Activated CD4-positive, alpha-beta T cell treated with anti-CD3 and anti-CD28 coated beads for 36 hours (primary cell): ENCODE measurements at regions not wholly inside any gene's neighbourhood (a gene's known extent, or its start where the extent isn't known, plus 50 kb on each side); places are given as distances from the start of the nearest gene placed in this dataset.

Experiments used
- ATAC-seq: fragments of 200-7000 bp; cut with Tn5 transposase; one replicate; pipeline ENCODE4 v1.10.0; 2021; ENCODE audit warnings: mild to moderate bottlenecking, moderate library complexity
- CTCF ChIA-PET: fragments of 350-600 bp; sonication (Branson Sonifier 250); formaldehyde crosslinking; loops from one replicate; lab custom pipeline; 2021; ENCODE audit warnings: antibody characterized with exemption; lab: Charles Lee
- POLR2A ChIA-PET: fragments of 350-600 bp; sonication (Branson Sonifier 250); formaldehyde crosslinking; loops from one replicate; lab custom pipeline; 2021; ENCODE audit warnings: antibody characterized with exemption, inconsistent platforms; lab: Charles Lee
- DNase-seq: peaks from one replicate; pipeline ENCODE4 v3.0.0-alpha.2; 2020
- H3K27ac Mint-ChIP-seq: one replicate; pipeline ENCODE4 v1.8.0; 2021; ENCODE audit warnings: mixed read lengths
- H3K27me3 Mint-ChIP-seq: one replicate; pipeline ENCODE4 v1.8.0; 2021; ENCODE audit warnings: mixed read lengths
- H3K36me3 Mint-ChIP-seq: one replicate; pipeline ENCODE4 v1.8.0; 2021; ENCODE audit warnings: low read depth, mixed read lengths
- H3K4me1 Mint-ChIP-seq: one replicate; pipeline ENCODE4 v1.8.0; 2021; ENCODE audit warnings: mixed read lengths
- H3K4me3 Mint-ChIP-seq: one replicate; pipeline ENCODE4 v1.8.0; 2021; ENCODE audit warnings: mild to moderate bottlenecking, moderate library complexity, mixed read lengths
- H3K9me3 Mint-ChIP-seq: one replicate; pipeline ENCODE4 v1.8.0; 2021; ENCODE audit warnings: low read depth, mixed read lengths
- intact Hi-C, 2 experiments: fragments of 100-400 bp; cut with DNase I in 1 of 2; cut with micrococcal nuclease in 1 of 2; formaldehyde crosslinking; loops; one replicate each; pipeline versions ENCODE4 v1.14.2 to v1.15.1; 2022 to 2024; cut with DNase I, micrococcal nuclease

GRCh38 chr1:192713921-192714320 is 78.0 kb downstream of the RGS13 start:
- H3K9me3 Mint-ChIP-seq = peaks cover 15% of the 10 kb centered on the region

GRCh38 chr1:192724670-192725069 is 84.2 kb upstream of the RGS2 start:
- Mint-ChIP-seq H3K27ac (no peak overlapping the region), H3K27me3 (peaks cover 9% of the 10 kb centered on the region)
- POLR2A ChIA-PET = no interaction called here

More at GRCh38 chr1:192713921-192714320, 78.0 kb downstream of the RGS13 start:
- ChIA-PET POLR2A (no interaction called here), CTCF (no interaction called here)
- DNase-seq (no peak), ATAC-seq (no peak)
- Mint-ChIP-seq H3K36me3 (no peaks in the 10 kb centered on the region), H3K4me3 (no peak overlapping the region), H3K27me3 (peaks cover 22% of the 10 kb centered on the region), H3K4me1 (peaks cover 2% of the 10 kb centered on the region), H3K27ac (no peak overlapping the region)
- intact Hi-C loops = no loop called here

DNA sequence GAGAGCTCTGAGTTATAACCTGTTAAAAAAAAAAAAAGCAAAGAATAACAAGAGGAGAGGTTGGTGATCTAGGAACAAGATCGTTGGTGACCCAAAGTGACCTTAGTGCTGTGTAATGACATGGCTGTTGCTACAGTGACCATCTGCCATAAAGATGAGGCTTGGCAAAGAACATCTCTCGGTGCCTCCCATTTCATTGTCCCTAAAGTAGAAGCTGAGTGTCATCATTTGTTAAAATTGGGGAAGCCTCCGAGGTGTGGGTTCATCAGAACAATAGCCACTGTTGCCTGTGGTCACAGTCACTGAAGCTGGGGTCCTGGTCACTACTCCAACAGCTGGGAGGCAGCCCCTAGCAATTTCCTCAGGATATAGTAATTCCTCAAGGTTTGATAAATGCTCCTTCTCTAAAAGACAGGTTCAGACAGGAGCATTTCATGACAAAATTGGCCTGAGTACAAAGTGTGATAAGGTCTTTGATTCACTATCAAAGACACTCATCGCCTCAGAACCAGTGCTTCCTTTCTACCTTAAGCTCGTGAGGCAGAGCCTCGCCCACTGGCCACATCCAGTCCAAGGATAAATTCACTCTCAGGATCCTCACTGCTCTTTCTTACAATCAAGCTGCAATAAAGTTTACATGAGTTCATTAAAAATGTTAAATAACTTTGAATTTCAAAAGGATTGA is 81.9 kb upstream of the RGS2 start:
- ATAC-seq = no peak
- intact Hi-C loops = no loop called here
- ChIA-PET CTCF (interaction anchor here (0.7 kb wide), 1 partner anchor 122 kb away, joined by 3 read pairs; no protein-coding TSS in a partner anchor), POLR2A (no interaction called here)
- H3K36me3 Mint-ChIP-seq = no peaks in the 10 kb centered on the region
- DNase-seq = no peak
- peaks cover 9% of the 10 kb centered on the region for H3K27me3 Mint-ChIP-seq
- H3K4me1 Mint-ChIP-seq = no peaks in the 10 kb centered on the region
- no peaks in the 10 kb centered on the region for H3K9me3 Mint-ChIP-seq
- H3K27ac Mint-ChIP-seq = no peak overlapping the region
- no peak overlapping the region for H3K4me3 Mint-ChIP-seq

More at GRCh38 chr1:192724670-192725069, 84.2 kb upstream of the RGS2 start:
- no peak overlapping the region for H3K4me3 Mint-ChIP-seq
- intact Hi-C loops = no loop called here
- H3K4me1 Mint-ChIP-seq = no peaks in the 10 kb centered on the region
- H3K9me3 Mint-ChIP-seq = peaks cover 6% of the 10 kb centered on the region
- ATAC-seq = no peak
- H3K36me3 Mint-ChIP-seq = no peaks in the 10 kb centered on the region
- CTCF ChIA-PET = interaction anchor here (1.5 kb wide), 1 partner anchor 7 kb away, joined by 3 read pairs; no protein-coding TSS in a partner anchor
- DNase-seq = no peak

DNA sequence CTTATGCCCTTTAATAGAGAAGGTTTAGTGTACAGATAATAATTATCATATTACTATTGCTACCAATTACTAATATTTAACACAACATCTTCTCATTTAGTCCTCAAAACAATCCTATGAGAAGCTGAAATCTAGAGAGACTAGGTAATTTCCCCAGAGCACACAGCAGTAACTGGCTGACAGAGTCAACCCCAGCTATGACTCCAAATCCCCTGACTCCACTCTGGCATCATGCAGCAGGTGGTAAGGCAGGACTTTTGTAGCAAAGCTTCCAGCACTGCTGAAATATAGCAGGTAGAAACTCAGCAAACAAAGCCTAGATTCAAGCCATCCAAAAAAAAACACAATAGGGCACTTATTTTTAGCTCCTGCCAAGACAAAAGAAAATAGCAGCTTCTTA is 79.3 kb upstream of the RGS2 start:
- no peak overlapping the region for H3K4me3 Mint-ChIP-seq
- POLR2A ChIA-PET = no interaction called here
- H3K9me3 Mint-ChIP-seq = no peaks in the 10 kb centered on the region
- CTCF ChIA-PET = interaction anchor here (0.9 to 1.5 kb wide), 3 partner anchors 14 to 255 kb away, joined by 3 to 5 read pairs (median 3); no protein-coding TSS in a partner anchor
- DNase-seq = no peak
- no peaks in the 10 kb centered on the region for H3K4me1 Mint-ChIP-seq
- no peak overlapping the region for H3K27ac Mint-ChIP-seq
- H3K36me3 Mint-ChIP-seq = no peaks in the 10 kb centered on the region
- no peak for ATAC-seq
- H3K27me3 Mint-ChIP-seq = no peaks in the 10 kb centered on the region
- intact Hi-C loops = no loop called here

DNA sequence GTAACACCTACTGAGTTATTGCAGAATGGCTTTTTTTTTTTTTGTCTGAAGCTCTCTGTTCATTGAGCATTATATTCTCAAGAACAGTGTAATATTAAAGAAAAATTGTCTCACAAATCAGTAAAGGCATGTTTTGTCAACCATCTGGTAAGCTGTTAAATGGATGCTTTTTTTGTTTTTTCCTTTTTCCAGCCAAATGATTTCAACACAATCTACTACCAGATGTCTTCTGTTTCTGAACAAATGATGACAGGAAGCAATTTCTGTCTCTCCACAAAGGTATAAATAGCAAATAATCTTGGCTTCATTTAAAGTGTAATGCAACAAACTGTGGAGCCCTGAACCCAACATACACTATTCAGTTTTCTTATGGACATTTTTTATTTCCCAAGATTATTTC is 78.6 kb upstream of the RGS2 start:
- ChIA-PET POLR2A (no interaction called here), CTCF (interaction anchor here (1.2 kb wide), 1 partner anchor 116 kb away, joined by 3 read pairs; no protein-coding TSS in a partner anchor)
- no peaks in the 10 kb centered on the region for H3K27me3 Mint-ChIP-seq
- H3K4me1 Mint-ChIP-seq = no peaks in the 10 kb centered on the region
- intact Hi-C loops = no loop called here
- H3K9me3 Mint-ChIP-seq = no peaks in the 10 kb centered on the region
- DNase-seq (no peak), ATAC-seq (no peak)
- H3K27ac Mint-ChIP-seq = no peak overlapping the region
- H3K4me3 Mint-ChIP-seq = no peak overlapping the region
- H3K36me3 Mint-ChIP-seq = no peaks in the 10 kb centered on the region

DNA sequence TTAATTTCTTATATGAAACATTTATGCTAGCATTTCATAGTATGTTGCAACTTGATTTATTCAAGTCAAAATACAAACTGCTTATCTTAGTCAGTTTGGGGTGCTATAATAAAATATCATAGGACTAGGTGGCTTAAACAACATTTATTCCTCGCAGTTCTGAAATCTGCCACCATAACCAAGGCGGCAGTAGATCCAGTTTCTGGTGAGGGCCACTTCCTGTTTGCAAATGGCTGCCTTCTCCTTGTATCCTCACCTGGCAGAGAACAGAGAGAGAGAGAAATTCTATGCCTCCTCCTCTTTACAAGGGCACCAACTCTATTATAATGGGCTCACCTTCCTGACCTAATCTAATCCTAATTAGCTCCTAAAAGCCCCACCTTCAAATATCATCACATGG is 76.1 kb upstream of the RGS2 start:
- no peak overlapping the region for H3K27ac Mint-ChIP-seq
- ChIA-PET POLR2A (no interaction called here), CTCF (interaction anchor here (0.5 to 1.0 kb wide), 4 partner anchors 10 to 287 kb away, joined by 3 read pairs; no protein-coding TSS in a partner anchor)
- H3K27me3 Mint-ChIP-seq = no peaks in the 10 kb centered on the region
- no peaks in the 10 kb centered on the region for H3K9me3 Mint-ChIP-seq
- no peak overlapping the region for H3K4me3 Mint-ChIP-seq
- no peaks in the 10 kb centered on the region for H3K4me1 Mint-ChIP-seq
- intact Hi-C loops = no loop called here
- DNase-seq (peak; percentile 20), ATAC-seq (peak; percentile 71)
- no peaks in the 10 kb centered on the region for H3K36me3 Mint-ChIP-seq

DNA sequence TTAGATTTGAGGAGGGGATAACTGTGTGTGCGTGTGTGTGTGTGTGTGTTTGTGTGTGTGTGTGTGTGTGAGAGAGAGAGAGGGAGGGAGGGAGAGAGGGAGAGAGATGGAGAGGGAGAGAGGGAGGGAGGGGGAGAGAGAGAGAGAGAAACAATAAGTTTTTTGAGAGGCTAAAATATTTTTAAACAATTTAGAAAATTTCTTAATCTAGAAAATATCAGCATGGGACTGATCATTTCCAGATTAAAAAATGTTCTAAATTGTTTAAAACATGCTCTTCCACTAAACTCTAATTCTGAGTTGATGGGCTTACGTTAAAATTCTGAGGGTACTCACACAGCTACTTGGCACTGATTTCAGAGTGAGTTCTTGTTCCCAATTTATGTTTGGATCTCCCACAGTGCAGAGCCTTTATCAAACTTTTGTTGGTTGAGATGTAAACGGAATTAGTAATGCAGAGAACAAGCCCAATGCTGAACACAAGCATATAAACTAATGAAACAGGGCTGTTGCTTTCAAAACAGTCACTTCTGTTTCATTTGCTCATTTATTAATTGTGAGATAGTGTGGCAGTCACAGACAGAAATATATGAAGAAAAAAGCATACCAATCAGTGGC is 73.4 kb upstream of the RGS2 start:
- intact Hi-C loops = no loop called here
- no peak overlapping the region for H3K27ac Mint-ChIP-seq
- DNase-seq = no peak
- H3K4me3 Mint-ChIP-seq = no peak overlapping the region
- H3K9me3 Mint-ChIP-seq = no peaks in the 10 kb centered on the region
- ChIA-PET POLR2A (no interaction called here), CTCF (no interaction called here)
- no peaks in the 10 kb centered on the region for H3K27me3 Mint-ChIP-seq
- no peaks in the 10 kb centered on the region for H3K4me1 Mint-ChIP-seq
- ATAC-seq = no peak
- H3K36me3 Mint-ChIP-seq = no peaks in the 10 kb centered on the region

DNA sequence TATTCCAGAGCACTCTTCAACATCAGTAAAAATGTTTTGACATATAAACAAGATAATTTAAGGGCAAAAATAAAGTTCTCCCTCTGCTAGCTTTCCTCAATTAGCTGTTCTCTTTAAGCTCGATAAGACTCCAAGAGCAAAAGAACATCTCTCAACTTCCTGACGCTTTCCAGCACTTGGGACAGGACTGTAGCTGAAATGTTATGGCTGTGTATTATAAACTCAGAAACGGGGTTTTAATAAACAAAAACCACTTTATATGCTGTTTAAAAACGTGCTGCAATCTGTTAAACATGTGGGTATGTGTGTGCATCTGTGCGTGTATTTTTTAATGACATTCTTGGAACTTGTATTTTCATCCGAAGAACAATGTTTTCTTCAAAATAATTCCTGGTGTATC is 71.5 kb upstream of the RGS2 start:
- H3K27me3 Mint-ChIP-seq = no peaks in the 10 kb centered on the region
- POLR2A ChIA-PET = no interaction called here
- H3K27ac Mint-ChIP-seq = no peak overlapping the region
- no peaks in the 10 kb centered on the region for H3K9me3 Mint-ChIP-seq
- ATAC-seq (no peak), DNase-seq (no peak)
- H3K36me3 Mint-ChIP-seq = no peaks in the 10 kb centered on the region
- no peak overlapping the region for H3K4me3 Mint-ChIP-seq
- CTCF ChIA-PET = interaction anchor here (1.4 kb wide), 1 partner anchor 109 kb away, joined by 3 read pairs; no protein-coding TSS in a partner anchor
- intact Hi-C loops = no loop called here
- no peaks in the 10 kb centered on the region for H3K4me1 Mint-ChIP-seq

DNA sequence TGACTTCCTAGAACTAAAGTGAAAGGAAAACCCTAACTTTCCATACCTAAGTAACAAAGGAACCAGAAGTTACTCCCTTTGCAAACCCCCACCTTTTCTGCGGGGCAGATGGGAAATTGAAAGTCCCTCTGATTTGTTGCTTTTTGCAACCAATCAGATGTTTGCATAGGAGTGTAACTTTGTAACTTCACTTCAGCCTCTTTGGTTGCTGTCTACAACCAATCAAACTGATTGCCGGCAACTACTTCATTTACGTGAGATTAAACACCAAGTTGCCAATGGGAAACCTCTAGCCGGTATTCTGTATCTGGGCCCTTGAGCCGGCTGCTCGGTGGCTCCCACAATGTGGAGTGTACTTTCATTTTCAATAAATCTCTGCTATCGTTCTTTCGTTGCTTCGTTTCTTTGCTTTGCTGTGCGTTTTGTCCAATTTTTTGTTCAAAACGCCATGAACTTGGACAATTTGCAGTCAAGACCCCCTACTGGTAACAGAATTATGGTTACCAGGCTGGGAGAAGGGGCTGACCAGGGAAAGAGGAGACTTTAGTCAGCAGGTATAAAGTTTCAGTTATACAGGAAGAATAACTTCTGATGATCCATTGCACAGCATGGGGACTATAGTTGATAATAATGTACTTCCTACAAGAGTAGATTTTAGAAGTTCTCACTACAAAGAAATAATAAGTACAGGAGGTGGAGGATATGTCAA is 69.2 kb upstream of the RGS2 start:
- Mint-ChIP-seq H3K4me1 (no peaks in the 10 kb centered on the region), H3K36me3 (no peaks in the 10 kb centered on the region), H3K4me3 (no peak overlapping the region), H3K27ac (no peak overlapping the region), H3K9me3 (no peaks in the 10 kb centered on the region), H3K27me3 (peaks cover 3% of the 10 kb centered on the region)
- ChIA-PET POLR2A (no interaction called here), CTCF (no interaction called here)
- no peak for ATAC-seq
- no peak for DNase-seq
- intact Hi-C loops = no loop called here

GRCh38 chr1:192740214-192740613 is 68.6 kb upstream of the RGS2 start:
- POLR2A ChIA-PET = no interaction called here
- DNase-seq = no peak
- no peaks in the 10 kb centered on the region for H3K4me1 Mint-ChIP-seq
- peaks cover 3% of the 10 kb centered on the region for H3K27me3 Mint-ChIP-seq
- ATAC-seq = no peak
- no peak overlapping the region for H3K27ac Mint-ChIP-seq
- CTCF ChIA-PET = no interaction called here
- intact Hi-C loops = no loop called here
- H3K9me3 Mint-ChIP-seq = no peaks in the 10 kb centered on the region
- no peaks in the 10 kb centered on the region for H3K36me3 Mint-ChIP-seq
- H3K4me3 Mint-ChIP-seq = no peak overlapping the region

GRCh38 chr1:192741095-192741494 is 67.7 kb upstream of the RGS2 start:
- CTCF ChIA-PET = interaction anchor here (0.6 to 1.0 kb wide), 2 partner anchors 66 to 232 kb away, joined by 3 read pairs; no protein-coding TSS in a partner anchor
- no peak overlapping the region for H3K27ac Mint-ChIP-seq

More at GRCh38 chr1:192741095-192741494, 67.7 kb upstream of the RGS2 start:
- H3K36me3 Mint-ChIP-seq = no peaks in the 10 kb centered on the region
- H3K4me1 Mint-ChIP-seq = no peaks in the 10 kb centered on the region
- POLR2A ChIA-PET = no interaction called here
- DNase-seq (no peak), ATAC-seq (no peak)
- peaks cover 3% of the 10 kb centered on the region for H3K27me3 Mint-ChIP-seq
- intact Hi-C loops = no loop called here
- H3K4me3 Mint-ChIP-seq = no peak overlapping the region
- no peaks in the 10 kb centered on the region for H3K9me3 Mint-ChIP-seq
